ENCODE measurements at regions not wholly inside any gene's neighbourhood (a gene's known extent, or its start where the extent isn't known, plus 50 kb on each side); places are given as distances from the start of the nearest gene placed in this dataset.
"Not testable (repeated sequence)": the region's sequence is repeated elsewhere in the genome, so short reads cannot be mapped to it uniquely, and the experiment has no call there.

GRCh38 chr15:22236469-22236868 lies 156.1 kb downstream of the OR4M2 start:
- ATAC-seq (ENCODE audit: poor library complexity) (no peak), DNase-seq (no peak)
- Histone ChIP-seq H3K9me3 (ENCODE audit: control insufficient read depth in 1 of 2, insufficient read depth in 1 of 2, low read length in 2 of 2) (peaks cover 0 to 10% of the 10 kb centered on the region in 2 experiments), H3K4me3 (ENCODE audit: low read length) (no peak overlapping the region), H3K27me3 (ENCODE audit: control insufficient read depth in 1 of 2, insufficient read depth in 2 of 2, low read length in 2 of 2) (no peaks in the 10 kb centered on the region), H3K4me1 (ENCODE audit: insufficient read depth, low read length) (peaks cover 4% of the 10 kb centered on the region), H3K36me3 (ENCODE audit: insufficient read depth, low read length) (no peaks in the 10 kb centered on the region), H3K27ac (ENCODE audit: low read depth in 1 of 2, low read length in 2 of 2) (no peak overlapping the region)
- intact Hi-C loops (cut with DNase I, micrococcal nuclease): no loop called here
- ChIA-PET POLR2A (no interaction called here), CTCF (no interaction called here)
- Mint-ChIP-seq H3K9me3 (peaks cover 4% of the 10 kb centered on the region), H3K27ac (no peak overlapping the region), H3K36me3 (ENCODE audit: low read depth) (peaks cover 3% of the 10 kb centered on the region), H3K4me1 (ENCODE audit: low read depth) (no peaks in the 10 kb centered on the region), H3K4me3 (no peak overlapping the region), H3K27me3 (peaks cover 14% of the 10 kb centered on the region)
- no peak for TF ChIP-seq CTCF (IDR thresholded peaks at IDR 0.05)

- no peaks in the 10 kb centered on the region for H3K4me1 Mint-ChIP-seq (ENCODE audit: low read depth)
- intact Hi-C loops (cut with DNase I, micrococcal nuclease): no loop called here
- H3K36me3 Mint-ChIP-seq (ENCODE audit: low read depth): peaks cover 3% of the 10 kb centered on the region
- H3K27ac ChIP-seq (ENCODE audit: low read depth in 1 of 2, low read length in 2 of 2): no peak overlapping the region
- H3K27me3 ChIP-seq (ENCODE audit: control insufficient read depth in 1 of 2, insufficient read depth in 2 of 2, low read length in 2 of 2): no peaks in the 10 kb centered on the region
- H3K9me3 Mint-ChIP-seq: peaks cover 2% of the 10 kb centered on the region
- no peaks in the 10 kb centered on the region for H3K36me3 ChIP-seq (ENCODE audit: insufficient read depth, low read length)
- peaks cover 0 to 10% of the 10 kb centered on the region in 2 experiments for H3K9me3 ChIP-seq (ENCODE audit: control insufficient read depth in 1 of 2, insufficient read depth in 1 of 2, low read length in 2 of 2)
- no peak for TF ChIP-seq CTCF (IDR thresholded peaks at IDR 0.05)
- ChIA-PET CTCF (no interaction called here), POLR2A (no interaction called here)
- peaks cover 15% of the 10 kb centered on the region for H3K27me3 Mint-ChIP-seq
- no peak overlapping the region for H3K4me3 Mint-ChIP-seq
- no peak for ATAC-seq (ENCODE audit: poor library complexity)
- no peak for DNase-seq
- peaks cover 4% of the 10 kb centered on the region for H3K4me1 ChIP-seq (ENCODE audit: insufficient read depth, low read length)
- H3K27ac Mint-ChIP-seq: no peak overlapping the region
- no peak overlapping the region for H3K4me3 ChIP-seq (ENCODE audit: low read length)
Observed at GRCh38 chr15:22237891-22238275, 157.6 kb downstream of the OR4M2 start.

- POLR2A ChIA-PET; intact Hi-C loops (cut with DNase I, micrococcal nuclease); H3K4me1 ChIP-seq (ENCODE audit: insufficient read depth, low read length); H3K27ac ChIP-seq (ENCODE audit: low read depth in 1 of 2, low read length in 2 of 2); ATAC-seq (ENCODE audit: poor library complexity); H3K4me3 ChIP-seq (ENCODE audit: low read length); H3K4me3 Mint-ChIP-seq; CTCF ChIA-PET; H3K27me3 ChIP-seq (ENCODE audit: control insufficient read depth in 1 of 2, insufficient read depth in 2 of 2, low read length in 2 of 2); H3K9me3 Mint-ChIP-seq; H3K4me1 Mint-ChIP-seq (ENCODE audit: low read depth); DNase-seq; H3K36me3 ChIP-seq (ENCODE audit: insufficient read depth, low read length); H3K27ac Mint-ChIP-seq; H3K36me3 Mint-ChIP-seq (ENCODE audit: low read depth): not testable (repeated sequence)
- H3K27me3 Mint-ChIP-seq: peaks cover 20% of the 10 kb centered on the region
- peaks cover 0 to 10% of the 10 kb centered on the region in 2 experiments for H3K9me3 ChIP-seq (ENCODE audit: control insufficient read depth in 1 of 2, insufficient read depth in 1 of 2, low read length in 2 of 2)
Observed at GRCh38 chr15:22238276-22238958, 158.1 kb downstream of the OR4M2 start.

- H3K4me1 ChIP-seq (ENCODE audit: insufficient read depth, low read length); CTCF ChIA-PET; H3K4me1 Mint-ChIP-seq (ENCODE audit: low read depth); H3K36me3 Mint-ChIP-seq (ENCODE audit: low read depth); POLR2A ChIA-PET; H3K4me3 ChIP-seq (ENCODE audit: low read length); H3K27me3 ChIP-seq (ENCODE audit: control insufficient read depth in 1 of 2, insufficient read depth in 2 of 2, low read length in 2 of 2); H3K27ac ChIP-seq (ENCODE audit: low read depth in 1 of 2, low read length in 2 of 2); H3K9me3 Mint-ChIP-seq; H3K9me3 ChIP-seq (ENCODE audit: control insufficient read depth in 1 of 2, insufficient read depth in 1 of 2, low read length in 2 of 2); H3K27ac Mint-ChIP-seq; intact Hi-C loops (cut with DNase I, micrococcal nuclease); DNase-seq; H3K36me3 ChIP-seq (ENCODE audit: insufficient read depth, low read length); H3K4me3 Mint-ChIP-seq: not testable (repeated sequence)
- peak; percentile 39 for ATAC-seq (ENCODE audit: poor library complexity)
- peaks cover 25% of the 10 kb centered on the region for H3K27me3 Mint-ChIP-seq
Observed at GRCh38 chr15:22238959-22239805, 158.9 kb downstream of the OR4M2 start.
